Endothelial cell (in vitro differentiated cells): ENCODE measurements at regions not wholly inside any gene's neighbourhood (a gene's known extent, or its start where the extent isn't known, plus 50 kb on each side); places are given as distances from the start of the nearest gene placed in this dataset.

Source experiments
- DNase-seq: peaks from one replicate; pipeline ENCODE4 v3.0.0; 2021; ENCODE audit warnings: low spot score
- H3K27ac Mint-ChIP-seq: one replicate; pipeline ENCODE4 v1.8.0; 2021; ENCODE audit warnings: mixed read lengths, inconsistent platforms; ENCODE audit not compliant: unreplicated experiment
- H3K27me3 Mint-ChIP-seq: one replicate; pipeline ENCODE4 v1.8.0; 2021; ENCODE audit warnings: mild to moderate bottlenecking, moderate library complexity, mixed read lengths, inconsistent platforms; ENCODE audit not compliant: unreplicated experiment
- H3K36me3 Mint-ChIP-seq: one replicate; pipeline ENCODE4 v1.8.0; 2021; ENCODE audit warnings: mild to moderate bottlenecking, low read depth, mixed read lengths, inconsistent platforms; ENCODE audit not compliant: unreplicated experiment
- H3K4me1 Mint-ChIP-seq: one replicate; pipeline ENCODE4 v1.8.0; 2021; ENCODE audit warnings: mild to moderate bottlenecking, mixed read lengths, inconsistent platforms; ENCODE audit not compliant: unreplicated experiment
- H3K4me3 Mint-ChIP-seq: one replicate; pipeline ENCODE4 v1.8.0; 2021; ENCODE audit warnings: mild to moderate bottlenecking, mixed read lengths, inconsistent platforms; ENCODE audit not compliant: unreplicated experiment
- H3K9me3 Mint-ChIP-seq: one replicate; pipeline ENCODE4 v1.8.0; 2021; ENCODE audit warnings: mixed read lengths, inconsistent platforms; ENCODE audit not compliant: unreplicated experiment
- CTCF ChIP-seq: fragments of 200-600 bp; sonication (generic); IDR thresholded peaks from one replicate; pipeline ENCODE4 v1.5.0; 2021; ENCODE audit warnings: antibody characterized with exemption; ENCODE audit not compliant: unreplicated experiment

GRCh38 chr5:51484326-51484725 lies 101.1 kb downstream of the ISL1 start:
- Mint-ChIP-seq H3K9me3 (no peaks in the 10 kb centered on the region), H3K27me3 (no peaks in the 10 kb centered on the region), H3K36me3 (no peaks in the 10 kb centered on the region), H3K4me1 (no peaks in the 10 kb centered on the region), H3K4me3 (no peak overlapping the region), H3K27ac (no peak overlapping the region)
- no peak for TF ChIP-seq CTCF
- no peak for DNase-seq

- H3K4me3 Mint-ChIP-seq, result no peak overlapping the region
- DNase-seq, result no peak
- no peak for TF ChIP-seq CTCF
These were observed 102.9 kb downstream of the ISL1 start for GRCh38 chr5:51486158-51486557.

GRCh38 chr5:51487952-51488351 lies 104.7 kb downstream of the ISL1 start:
- no peaks in the 10 kb centered on the region for H3K27me3 Mint-ChIP-seq
- no peaks in the 10 kb centered on the region for H3K4me1 Mint-ChIP-seq
- no peaks in the 10 kb centered on the region for H3K36me3 Mint-ChIP-seq
- H3K4me3 Mint-ChIP-seq, result no peak overlapping the region
- DNase-seq, result no peak
- TF ChIP-seq CTCF, result no peak
- no peak overlapping the region for H3K27ac Mint-ChIP-seq
- no peaks in the 10 kb centered on the region for H3K9me3 Mint-ChIP-seq

More at GRCh38 chr5:51486158-51486557, 102.9 kb downstream of the ISL1 start:
- no peaks in the 10 kb centered on the region for H3K27me3 Mint-ChIP-seq
- H3K4me1 Mint-ChIP-seq, result no peaks in the 10 kb centered on the region
- H3K9me3 Mint-ChIP-seq, result no peaks in the 10 kb centered on the region
- no peaks in the 10 kb centered on the region for H3K36me3 Mint-ChIP-seq
- H3K27ac Mint-ChIP-seq, result no peak overlapping the region

GRCh38 chr5:51488803-51489642 lies 105.8 kb downstream of the ISL1 start:
- Mint-ChIP-seq H3K9me3 (no peaks in the 10 kb centered on the region), H3K27ac (no peak overlapping the region), H3K4me3 (no peak overlapping the region), H3K36me3 (no peaks in the 10 kb centered on the region), H3K27me3 (no peaks in the 10 kb centered on the region), H3K4me1 (no peaks in the 10 kb centered on the region)
- no peak for TF ChIP-seq CTCF
- DNase-seq, result no peak

- TF ChIP-seq CTCF, result no peak
- no peak for DNase-seq
- H3K4me1 Mint-ChIP-seq, result no peaks in the 10 kb centered on the region
- H3K4me3 Mint-ChIP-seq, result no peak overlapping the region
- no peaks in the 10 kb centered on the region for H3K36me3 Mint-ChIP-seq
- H3K27ac Mint-ChIP-seq, result no peak overlapping the region
- no peaks in the 10 kb centered on the region for H3K27me3 Mint-ChIP-seq
- H3K9me3 Mint-ChIP-seq, result no peaks in the 10 kb centered on the region
These were observed 111.6 kb downstream of the ISL1 start for GRCh38 chr5:51494821-51495220.
